WTC11 (cell line): ENCODE measurements at regions not wholly inside any gene's neighbourhood (a gene's known extent, or its start where the extent isn't known, plus 50 kb on each side); places are given as distances from the start of the nearest gene placed in this dataset.
A peak's percentile ranks its signal among the peaks of the same experiment; 100 is the strongest.

Source experiments
- ATAC-seq: fragments of 200-7000 bp; cut with Tn5 transposase; 2 replicates; pipeline ENCODE4 v1.10.0; 2021; ENCODE audit warnings: mild to moderate bottlenecking, moderate library complexity
- CTCF ChIA-PET: fragments of 300-600 bp; sonication (Branson Sonifier 250); formaldehyde crosslinking; loops from one replicate; lab custom pipeline; 2021; ENCODE audit warnings: antibody characterized with exemption; lab: Charles Lee
- POLR2A ChIA-PET: fragments of 350-600 bp; sonication (Branson Sonifier 250); formaldehyde crosslinking; loops from one replicate; lab custom pipeline; 2021; ENCODE audit warnings: antibody characterized with exemption; lab: Charles Lee
- DNase-seq: peaks from one replicate; pipeline ENCODE4 v3.0.0; 2021; ENCODE audit warnings: low spot score
- H3K27ac Mint-ChIP-seq: 2 replicates; pipeline ENCODE4 v1.8.0; 2021; ENCODE audit warnings: mixed read lengths
- H3K27me3 Mint-ChIP-seq: 2 replicates; pipeline ENCODE4 v1.8.0; 2021; ENCODE audit warnings: low read depth, mild to moderate bottlenecking, moderate library complexity, mixed read lengths
- H3K36me3 Mint-ChIP-seq: 2 replicates; pipeline ENCODE4 v1.8.0; 2021; ENCODE audit warnings: mixed read lengths
- H3K4me1 Mint-ChIP-seq: 2 replicates; pipeline ENCODE4 v1.8.0; 2022; ENCODE audit warnings: mixed read lengths
- H3K4me3 Mint-ChIP-seq: 2 replicates; pipeline ENCODE4 v1.8.0; 2021; ENCODE audit warnings: mild to moderate bottlenecking, moderate library complexity, mixed read lengths
- H3K9me3 Mint-ChIP-seq: 2 replicates; pipeline ENCODE4 v1.8.0; 2021; ENCODE audit warnings: mixed read lengths
- AR ChIP-seq: fragments of 250-450 bp; sonication (Bioruptor Pico); IDR thresholded peaks from 2 replicates; pipeline ENCODE4 v1.9.0; 2021; ENCODE audit warnings: mild to moderate bottlenecking
- ATF3 ChIP-seq: sonication (generic); formaldehyde crosslinking; conservative IDR thresholded peaks from 2 replicates; pipeline ENCODE4 v1.8.1; 2022; ENCODE audit warnings: mild to moderate bottlenecking, missing genetic modification reagents
- CREB1 ChIP-seq: sonication (generic); formaldehyde crosslinking; IDR thresholded peaks from 2 replicates; pipeline ENCODE4 v1.8.0; 2023; ENCODE audit warnings: mild to moderate bottlenecking, missing genetic modification reagents
- CTCF ChIP-seq: fragments of 200-600 bp; IDR thresholded peaks from 2 replicates; pipeline ENCODE4 v1.8.0; 2022; ENCODE audit warnings: antibody characterized with exemption
- E2F1 ChIP-seq: sonication (generic); formaldehyde crosslinking; IDR thresholded peaks from 2 replicates; pipeline ENCODE4 v1.8.0; 2022; ENCODE audit warnings: mild to moderate bottlenecking, missing genetic modification reagents
- EMX1 ChIP-seq: fragments of 250-450 bp; sonication (Bioruptor Pico); IDR thresholded peaks from 2 replicates; pipeline ENCODE4 v1.8.0; 2021; ENCODE audit warnings: mild to moderate bottlenecking
- FOXP4 ChIP-seq: sonication (generic); formaldehyde crosslinking; IDR thresholded peaks from 2 replicates; pipeline ENCODE4 v1.8.0; 2022; ENCODE audit warnings: mild to moderate bottlenecking, missing genetic modification reagents
- IRF2 ChIP-seq: sonication (generic); formaldehyde crosslinking; IDR thresholded peaks from 2 replicates; pipeline ENCODE4 v1.8.0; 2022; ENCODE audit warnings: low read depth, missing genetic modification reagents, borderline replicate concordance
- NFATC4 ChIP-seq: fragments of 250-450 bp; sonication (Bioruptor Pico); IDR thresholded peaks from 2 replicates; pipeline ENCODE4 v1.9.0; 2021; ENCODE audit warnings: mild to moderate bottlenecking
- NR2C2 ChIP-seq: sonication (generic); formaldehyde crosslinking; IDR thresholded peaks from 2 replicates; pipeline ENCODE4 v1.8.0; 2022; ENCODE audit warnings: mild to moderate bottlenecking, missing genetic modification reagents
- PREB ChIP-seq: sonication (generic); formaldehyde crosslinking; IDR thresholded peaks from 2 replicates; pipeline ENCODE4 v1.8.1; 2022; ENCODE audit warnings: mild to moderate bottlenecking, missing genetic modification reagents, moderate library complexity, borderline replicate concordance
- SMAD3 ChIP-seq: sonication (generic); formaldehyde crosslinking; IDR thresholded peaks from 2 replicates; pipeline ENCODE4 v1.8.0; 2022; ENCODE audit warnings: missing genetic modification reagents, mild to moderate bottlenecking, borderline replicate concordance
- SOX15 ChIP-seq: fragments of 250-450 bp; sonication (Bioruptor Pico); IDR thresholded peaks from 2 replicates; pipeline ENCODE4 v1.9.0; 2021; ENCODE audit warnings: mild to moderate bottlenecking
- SP1 ChIP-seq: sonication (generic); formaldehyde crosslinking; conservative IDR thresholded peaks from 2 replicates; pipeline ENCODE4 v1.8.1; 2022; ENCODE audit warnings: missing genetic modification reagents
- TCF7 ChIP-seq: sonication (generic); formaldehyde crosslinking; IDR thresholded peaks from 2 replicates; pipeline ENCODE4 v1.8.0; 2022; ENCODE audit warnings: mild to moderate bottlenecking, low read depth, missing genetic modification reagents, moderate library complexity
- ZBTB21 ChIP-seq: sonication (generic); formaldehyde crosslinking; IDR thresholded peaks from 2 replicates; pipeline ENCODE4 v1.8.1; 2023; ENCODE audit warnings: mild to moderate bottlenecking, missing genetic modification reagents, borderline replicate concordance
- ZNF121 ChIP-seq: sonication (generic); formaldehyde crosslinking; IDR thresholded peaks from 2 replicates; pipeline ENCODE4 v1.8.0; 2023; ENCODE audit warnings: missing genetic modification reagents
- ZNF263 ChIP-seq: sonication (generic); formaldehyde crosslinking; IDR thresholded peaks from 2 replicates; pipeline ENCODE4 v1.8.1; 2022; ENCODE audit warnings: low read depth, mild to moderate bottlenecking, moderate library complexity, missing genetic modification reagents
- ZNF317 ChIP-seq: sonication (generic); formaldehyde crosslinking; IDR thresholded peaks from 2 replicates; pipeline ENCODE4 v1.8.1; 2023; ENCODE audit warnings: low read depth, mild to moderate bottlenecking, moderate library complexity, missing genetic modification reagents, borderline replicate concordance
- ZNF396 ChIP-seq: fragments of 250-450 bp; sonication (Bioruptor Pico); IDR thresholded peaks from 2 replicates; pipeline ENCODE4 v1.8.0; 2021; ENCODE audit warnings: mild to moderate bottlenecking, moderate library complexity, borderline replicate concordance
- ZNF671 ChIP-seq: fragments of 250-450 bp; sonication (Bioruptor Pico); IDR thresholded peaks from 2 replicates; pipeline ENCODE4 v1.8.0; 2021; ENCODE audit warnings: mild to moderate bottlenecking
- ZSCAN18 ChIP-seq: fragments of 250-450 bp; sonication (Bioruptor Pico); IDR thresholded peaks from 2 replicates; pipeline ENCODE4 v2.1.2; 2022; ENCODE audit warnings: mild to moderate bottlenecking, moderate library complexity

- no peaks in the 10 kb centered on the region for H3K36me3 Mint-ChIP-seq
- TF ChIP-seq ZNF671 (CRISPR knock-in tag) (no peak), SMAD3 (CRISPR knock-in tag) (no peak), NR2C2 (CRISPR knock-in tag) (no peak), FOXP4 (no peak), ZSCAN18 (CRISPR knock-in tag) (no peak), SP1 (no peak), CREB1 (no peak), ZNF263 (no peak), ZBTB21 (CRISPR knock-in tag) (no peak), E2F1 (CRISPR knock-in tag) (no peak), ATF3 (no peak), CTCF (no peak), ZNF317 (CRISPR knock-in tag) (no peak), ZNF396 (CRISPR knock-in tag) (no peak), TCF7 (CRISPR knock-in tag) (no peak), ZNF121 (CRISPR knock-in tag) (no peak), SOX15 (CRISPR knock-in tag) (no peak), NFATC4 (CRISPR knock-in tag) (no peak)
- ChIA-PET CTCF (interaction anchor here (0.8 to 1.4 kb wide), 2 partner anchors 73 to 180 kb away, joined by 5 read pairs; no protein-coding TSS in a partner anchor), POLR2A (no interaction called here)
- peak overlapping the region; percentile 1; the same call in 1 of the 2 replicates for H3K4me3 Mint-ChIP-seq
- ATAC-seq (peak; percentile 90), DNase-seq (no peak)
- H3K4me1 Mint-ChIP-seq = peaks cover 25% of the 10 kb centered on the region
- peak overlapping the region; percentile 73 for H3K27ac Mint-ChIP-seq
- no peaks in the 10 kb centered on the region for H3K9me3 Mint-ChIP-seq
- H3K27me3 Mint-ChIP-seq = no peaks in the 10 kb centered on the region; the same call in 1 of the 2 replicates
These were observed 238.9 kb downstream of the EMP1 start for GRCh38 chr12:13435235-13435933.

DNA sequence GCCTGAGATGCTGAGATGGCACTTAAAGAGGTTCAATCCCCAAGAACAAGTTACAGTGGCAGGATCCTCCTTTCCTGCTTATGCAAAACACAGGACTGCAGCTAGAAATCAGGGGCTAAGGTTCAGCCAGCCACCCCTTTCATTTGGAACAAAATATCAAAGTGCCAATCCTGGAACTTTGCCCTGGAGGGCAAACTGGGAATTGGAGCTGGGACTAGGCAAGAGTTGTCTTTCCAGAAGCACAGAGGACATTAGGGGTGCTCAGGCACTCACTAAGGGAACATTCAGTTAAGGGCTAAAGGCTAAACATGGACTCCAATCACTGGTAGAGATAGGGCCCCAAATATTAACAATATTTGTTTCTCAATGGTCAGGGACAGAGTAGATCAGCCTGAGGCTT, 237.2 kb downstream of the EMP1 start:
- ChIA-PET POLR2A (no interaction called here), CTCF (interaction anchor here (2.9 kb wide), 1 partner anchor 72 kb away, joined by 11 read pairs; no protein-coding TSS in a partner anchor)
- peaks cover 24% of the 10 kb centered on the region for H3K4me1 Mint-ChIP-seq
- H3K4me3 Mint-ChIP-seq = no peak overlapping the region
- DNase-seq (no peak), ATAC-seq (no peak)
- no peak overlapping the region for H3K27ac Mint-ChIP-seq
- no peaks in the 10 kb centered on the region; the same call in 1 of the 2 replicates for H3K27me3 Mint-ChIP-seq
- no peaks in the 10 kb centered on the region for H3K36me3 Mint-ChIP-seq
- peaks cover 2% of the 10 kb centered on the region; the same call in 1 of the 2 replicates for H3K9me3 Mint-ChIP-seq
- TF ChIP-seq PREB (CRISPR knock-in tag) (no peak), EMX1 (CRISPR knock-in tag) (no peak), IRF2 (CRISPR knock-in tag) (no peak), NFATC4 (CRISPR knock-in tag) (no peak), AR (no peak)
